ENCODE measurements at regions not wholly inside any gene's neighbourhood (a gene's known extent, or its start where the extent isn't known, plus 50 kb on each side); places are given as distances from the start of the nearest gene placed in this dataset.

DNA sequence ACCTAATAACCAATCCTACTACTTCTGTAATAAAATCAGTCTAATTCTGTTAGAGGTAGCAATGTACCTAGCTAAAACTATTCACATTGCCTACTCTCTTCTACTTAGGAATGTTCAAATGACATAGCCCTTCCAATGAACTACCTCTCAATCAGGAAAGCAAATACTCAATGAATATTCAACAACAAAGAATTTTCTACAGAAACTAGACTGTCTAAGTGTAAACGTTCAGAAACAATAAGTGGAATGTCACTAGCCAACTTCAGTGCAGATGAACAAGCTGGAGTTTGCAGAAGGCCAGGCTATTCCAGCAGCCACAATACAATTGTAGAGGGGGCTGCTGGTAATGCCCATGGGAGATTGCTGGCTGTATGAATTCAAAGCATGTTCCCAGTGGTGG is 743.2 kb upstream of the CDH10 start:
- Histone ChIP-seq H3K4me1 (ENCODE audit: control insufficient read depth, low read depth, low read length) (no peaks in the 10 kb centered on the region), H3K27me3 (ENCODE audit: control insufficient read depth, insufficient read depth, low read length) (no peaks in the 10 kb centered on the region), H3K9me3 (ENCODE audit: control insufficient read depth, low read depth, low read length) (peaks cover 17% of the 10 kb centered on the region), H3K9ac (ENCODE audit: low read length) (no peak overlapping the region), H3K27ac (ENCODE audit: low read length) (no peak overlapping the region), H3K4me3 (ENCODE audit: low read length) (no peak overlapping the region), H3K36me3 (ENCODE audit: control insufficient read depth, low read depth, low read length) (no peaks in the 10 kb centered on the region)

GRCh38 chr5:25362799-25363198 is 718.0 kb upstream of the CDH10 start:
- no peaks in the 10 kb centered on the region for H3K27me3 ChIP-seq (ENCODE audit: control insufficient read depth, insufficient read depth, low read length)
- H3K36me3 ChIP-seq (ENCODE audit: control insufficient read depth, low read depth, low read length) = no peaks in the 10 kb centered on the region
- H3K4me1 ChIP-seq (ENCODE audit: control insufficient read depth, low read depth, low read length) = no peaks in the 10 kb centered on the region
- no peak overlapping the region for H3K4me3 ChIP-seq (ENCODE audit: low read length)
- no peak overlapping the region for H3K9ac ChIP-seq (ENCODE audit: low read length)
- H3K9me3 ChIP-seq (ENCODE audit: control insufficient read depth, low read depth, low read length) = no peaks in the 10 kb centered on the region
- no peak overlapping the region for H3K27ac ChIP-seq (ENCODE audit: low read length)

GRCh38 chr5:25358919-25359318 is 714.1 kb upstream of the CDH10 start:
- Histone ChIP-seq H3K4me3 (ENCODE audit: low read length) (no peak overlapping the region), H3K9ac (ENCODE audit: low read length) (no peak overlapping the region), H3K4me1 (ENCODE audit: control insufficient read depth, low read depth, low read length) (no peaks in the 10 kb centered on the region), H3K27me3 (ENCODE audit: control insufficient read depth, insufficient read depth, low read length) (no peaks in the 10 kb centered on the region), H3K27ac (ENCODE audit: low read length) (no peak overlapping the region), H3K9me3 (ENCODE audit: control insufficient read depth, low read depth, low read length) (no peaks in the 10 kb centered on the region), H3K36me3 (ENCODE audit: control insufficient read depth, low read depth, low read length) (no peaks in the 10 kb centered on the region)

DNA sequence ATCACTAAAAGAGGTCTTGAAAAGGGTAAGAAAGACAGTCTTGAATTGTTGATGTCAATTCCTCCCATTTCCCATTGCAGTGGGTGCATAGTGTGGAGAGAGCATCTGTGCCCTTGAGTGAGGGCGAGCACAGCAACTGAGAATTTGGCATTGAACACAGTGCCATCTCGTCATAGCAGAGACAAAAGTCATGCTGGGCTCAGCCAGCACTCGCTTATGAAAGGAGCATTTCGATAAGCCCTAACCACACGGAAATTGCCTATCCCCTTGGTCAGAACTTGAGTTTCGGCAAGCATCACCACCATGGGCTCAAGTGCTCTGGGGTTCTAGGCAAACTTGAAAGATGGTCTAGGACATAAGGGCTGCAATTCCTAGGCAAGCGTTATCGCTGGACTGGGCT is 712.8 kb upstream of the CDH10 start:
- Histone ChIP-seq H3K9me3 (ENCODE audit: control insufficient read depth, low read depth, low read length) (no peaks in the 10 kb centered on the region), H3K4me3 (ENCODE audit: low read length) (no peak overlapping the region), H3K4me1 (ENCODE audit: control insufficient read depth, low read depth, low read length) (no peaks in the 10 kb centered on the region), H3K36me3 (ENCODE audit: control insufficient read depth, low read depth, low read length) (no peaks in the 10 kb centered on the region), H3K27ac (ENCODE audit: low read length) (no peak overlapping the region), H3K27me3 (ENCODE audit: control insufficient read depth, insufficient read depth, low read length) (no peaks in the 10 kb centered on the region), H3K9ac (ENCODE audit: low read length) (no peak overlapping the region)

DNA sequence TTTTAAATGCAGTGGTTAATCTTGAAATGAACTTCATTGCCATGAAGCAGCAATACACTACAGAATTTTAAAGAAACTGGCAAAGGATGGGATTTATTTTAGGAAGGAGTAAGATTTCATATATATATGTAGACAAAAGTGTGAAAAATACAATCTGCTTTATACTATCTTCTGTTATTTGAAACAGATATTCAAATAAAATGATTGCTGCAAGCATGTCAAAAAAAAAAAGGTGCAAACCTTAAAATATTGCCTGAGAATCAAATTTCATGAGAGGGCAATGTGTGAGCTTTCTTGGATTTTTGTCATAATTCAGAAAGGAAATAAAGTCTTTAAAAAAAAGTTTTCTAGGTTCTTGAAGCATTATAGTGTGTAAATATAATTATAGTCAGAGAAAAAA is 705.0 kb upstream of the CDH10 start:
- Histone ChIP-seq H3K27ac (ENCODE audit: low read length) (no peak overlapping the region), H3K9me3 (ENCODE audit: control insufficient read depth, low read depth, low read length) (no peaks in the 10 kb centered on the region), H3K4me1 (ENCODE audit: control insufficient read depth, low read depth, low read length) (peaks cover 11% of the 10 kb centered on the region), H3K36me3 (ENCODE audit: control insufficient read depth, low read depth, low read length) (no peaks in the 10 kb centered on the region), H3K27me3 (ENCODE audit: control insufficient read depth, insufficient read depth, low read length) (no peaks in the 10 kb centered on the region), H3K9ac (ENCODE audit: low read length) (no peak overlapping the region), H3K4me3 (ENCODE audit: low read length) (no peak overlapping the region)

GRCh38 chr5:25345240-25345771 is 700.5 kb upstream of the CDH10 start:
- peaks cover 11% of the 10 kb centered on the region for H3K4me1 ChIP-seq (ENCODE audit: control insufficient read depth, low read depth, low read length)
- H3K36me3 ChIP-seq (ENCODE audit: control insufficient read depth, low read depth, low read length) = no peaks in the 10 kb centered on the region
- peak overlapping the region; percentile 43 for H3K4me3 ChIP-seq (ENCODE audit: low read length)
- H3K9ac ChIP-seq (ENCODE audit: low read length) = peak overlapping the region; percentile 27
- H3K27me3 ChIP-seq (ENCODE audit: control insufficient read depth, insufficient read depth, low read length) = no peaks in the 10 kb centered on the region
- H3K9me3 ChIP-seq (ENCODE audit: control insufficient read depth, low read depth, low read length) = no peaks in the 10 kb centered on the region
- H3K27ac ChIP-seq (ENCODE audit: low read length) = peak overlapping the region; percentile 62

GRCh38 chr5:25339541-25339940 is 694.8 kb upstream of the CDH10 start:
- no peaks in the 10 kb centered on the region for H3K36me3 ChIP-seq (ENCODE audit: control insufficient read depth, low read depth, low read length)
- H3K4me3 ChIP-seq (ENCODE audit: low read length) = no peak overlapping the region
- H3K9me3 ChIP-seq (ENCODE audit: control insufficient read depth, low read depth, low read length) = no peaks in the 10 kb centered on the region
- H3K9ac ChIP-seq (ENCODE audit: low read length) = no peak overlapping the region
- H3K27me3 ChIP-seq (ENCODE audit: control insufficient read depth, insufficient read depth, low read length) = no peaks in the 10 kb centered on the region
- no peak overlapping the region for H3K27ac ChIP-seq (ENCODE audit: low read length)
- H3K4me1 ChIP-seq (ENCODE audit: control insufficient read depth, low read depth, low read length) = no peaks in the 10 kb centered on the region

DNA sequence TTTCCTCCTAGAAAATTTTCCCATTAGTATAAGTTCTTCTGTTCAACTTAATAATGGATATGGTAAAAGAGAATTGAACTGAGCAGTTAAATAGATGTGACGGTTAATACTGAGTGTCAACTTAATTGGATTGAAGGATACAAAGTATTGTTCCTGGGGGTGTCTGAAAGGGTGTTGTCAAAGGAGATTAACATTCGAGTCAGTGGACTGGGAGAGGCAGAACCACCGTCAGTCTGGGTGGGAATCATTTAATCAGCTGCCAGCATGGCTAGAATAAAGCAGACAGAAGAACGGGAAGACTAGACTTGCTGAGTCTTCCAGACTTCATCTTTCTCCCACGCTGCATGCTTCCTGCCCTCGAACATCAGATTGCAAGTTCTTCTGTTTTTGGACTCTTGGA is 689.6 kb upstream of the CDH10 start:
- Histone ChIP-seq H3K27ac (ENCODE audit: low read length) (no peak overlapping the region), H3K4me1 (ENCODE audit: control insufficient read depth, low read depth, low read length) (no peaks in the 10 kb centered on the region), H3K4me3 (ENCODE audit: low read length) (no peak overlapping the region), H3K36me3 (ENCODE audit: control insufficient read depth, low read depth, low read length) (no peaks in the 10 kb centered on the region), H3K9ac (ENCODE audit: low read length) (no peak overlapping the region), H3K9me3 (ENCODE audit: control insufficient read depth, low read depth, low read length) (no peaks in the 10 kb centered on the region), H3K27me3 (ENCODE audit: control insufficient read depth, insufficient read depth, low read length) (no peaks in the 10 kb centered on the region)

DNA sequence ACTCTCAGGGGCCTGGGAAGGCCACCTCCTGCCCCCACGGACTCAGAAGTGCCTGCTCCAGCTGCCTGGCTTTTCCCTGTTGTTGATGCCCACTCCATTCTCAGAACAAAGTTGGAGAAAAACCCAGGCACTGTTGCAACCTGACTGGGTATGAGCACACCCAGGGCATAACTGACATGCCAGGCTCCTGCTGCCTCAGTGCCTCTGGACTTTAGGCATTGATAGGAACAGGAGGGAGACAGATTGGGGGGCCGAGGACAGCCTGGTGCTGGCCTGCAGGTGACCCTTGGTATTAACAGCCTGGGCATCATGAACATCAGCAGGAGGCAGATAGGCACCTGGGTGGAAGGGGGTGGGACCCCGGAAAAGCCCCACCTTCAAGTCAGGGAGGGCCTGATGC is 685.9 kb upstream of the CDH10 start:
- Histone ChIP-seq H3K9me3 (ENCODE audit: control insufficient read depth, low read depth, low read length) (no peaks in the 10 kb centered on the region), H3K36me3 (ENCODE audit: control insufficient read depth, low read depth, low read length) (no peaks in the 10 kb centered on the region), H3K9ac (ENCODE audit: low read length) (no peak overlapping the region), H3K4me1 (ENCODE audit: control insufficient read depth, low read depth, low read length) (no peaks in the 10 kb centered on the region), H3K27ac (ENCODE audit: low read length) (no peak overlapping the region), H3K4me3 (ENCODE audit: low read length) (no peak overlapping the region), H3K27me3 (ENCODE audit: control insufficient read depth, insufficient read depth, low read length) (no peaks in the 10 kb centered on the region)

- H3K9ac ChIP-seq (ENCODE audit: low read length) = no peak overlapping the region
- no peak overlapping the region for H3K27ac ChIP-seq (ENCODE audit: low read length)
- H3K9me3 ChIP-seq (ENCODE audit: control insufficient read depth, low read depth, low read length) = no peaks in the 10 kb centered on the region
- no peaks in the 10 kb centered on the region for H3K4me1 ChIP-seq (ENCODE audit: control insufficient read depth, low read depth, low read length)
- H3K36me3 ChIP-seq (ENCODE audit: control insufficient read depth, low read depth, low read length) = no peaks in the 10 kb centered on the region
- no peak overlapping the region for H3K4me3 ChIP-seq (ENCODE audit: low read length)
- H3K27me3 ChIP-seq (ENCODE audit: control insufficient read depth, insufficient read depth, low read length) = no peaks in the 10 kb centered on the region
Measured at GRCh38 chr5:25327172-25327571, 682.4 kb upstream of the CDH10 start.

GRCh38 chr5:25301836-25302235 is 657.1 kb upstream of the CDH10 start:
- Histone ChIP-seq H3K27me3 (ENCODE audit: control insufficient read depth, insufficient read depth, low read length) (no peaks in the 10 kb centered on the region), H3K9ac (ENCODE audit: low read length) (no peak overlapping the region), H3K27ac (ENCODE audit: low read length) (no peak overlapping the region), H3K9me3 (ENCODE audit: control insufficient read depth, low read depth, low read length) (no peaks in the 10 kb centered on the region), H3K4me1 (ENCODE audit: control insufficient read depth, low read depth, low read length) (no peaks in the 10 kb centered on the region), H3K36me3 (ENCODE audit: control insufficient read depth, low read depth, low read length) (no peaks in the 10 kb centered on the region), H3K4me3 (ENCODE audit: low read length) (no peak overlapping the region)

DNA sequence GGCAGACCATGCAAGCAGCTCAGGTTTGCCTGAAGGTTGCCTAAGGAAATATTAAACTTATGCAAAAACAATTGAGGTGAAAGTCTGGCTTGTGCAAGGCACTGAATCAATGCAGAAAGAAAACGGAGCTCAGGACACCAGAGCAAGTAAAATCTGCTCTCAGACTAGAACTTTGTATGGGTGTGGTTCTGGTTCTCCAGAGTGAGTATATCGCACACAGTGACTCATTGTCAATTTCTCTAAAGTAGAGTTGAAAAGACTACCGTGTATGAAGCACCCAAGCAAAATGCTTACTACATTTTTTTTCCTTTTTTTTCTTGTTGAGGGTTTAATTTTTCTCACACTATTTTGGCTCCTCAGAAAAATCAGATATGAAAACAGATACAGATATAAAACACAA is 650.3 kb upstream of the CDH10 start:
- H3K4me1 ChIP-seq (ENCODE audit: control insufficient read depth, low read depth, low read length) = no peaks in the 10 kb centered on the region
- no peaks in the 10 kb centered on the region for H3K9me3 ChIP-seq (ENCODE audit: control insufficient read depth, low read depth, low read length)
- H3K27ac ChIP-seq (ENCODE audit: low read length) = no peak overlapping the region
- H3K4me3 ChIP-seq (ENCODE audit: low read length) = no peak overlapping the region
- no peaks in the 10 kb centered on the region for H3K36me3 ChIP-seq (ENCODE audit: control insufficient read depth, low read depth, low read length)
- H3K27me3 ChIP-seq (ENCODE audit: control insufficient read depth, insufficient read depth, low read length) = no peaks in the 10 kb centered on the region
- no peak overlapping the region for H3K9ac ChIP-seq (ENCODE audit: low read length)
